ENCODE measurements at regions not wholly inside any gene's neighbourhood (a gene's known extent, or its start where the extent isn't known, plus 50 kb on each side); places are given as distances from the start of the nearest gene placed in this dataset.

- DNase-seq (ENCODE audit: low read depth), result no peak
- no peak overlapping the region for H3K4me3 ChIP-seq (ENCODE audit: control insufficient read depth, low read depth, low read length)
- no peak for TF ChIP-seq CTCF (IDR thresholded peaks at IDR 0.05; ENCODE audit: control insufficient read depth, insufficient read depth, low read depth, low read length, missing control alignments)
These were observed 98.0 kb downstream of the TEX36 start for GRCh38 chr10:125584954-125585353.

- TF ChIP-seq CTCF (IDR thresholded peaks at IDR 0.05; ENCODE audit: control insufficient read depth, insufficient read depth, low read depth, low read length, missing control alignments), result no peak
- no peak for DNase-seq (ENCODE audit: low read depth)
- H3K4me3 ChIP-seq (ENCODE audit: control insufficient read depth, low read depth, low read length), result no peak overlapping the region
These were observed 104.2 kb downstream of the TEX36 start for GRCh38 chr10:125578658-125579315.

GRCh38 chr10:125575843-125576242 is 107.1 kb downstream of the TEX36 start:
- TF ChIP-seq CTCF (IDR thresholded peaks at IDR 0.05; ENCODE audit: control insufficient read depth, insufficient read depth, low read depth, low read length, missing control alignments), result no peak
- no peak for DNase-seq (ENCODE audit: low read depth)
- H3K4me3 ChIP-seq (ENCODE audit: control insufficient read depth, low read depth, low read length), result no peak overlapping the region

GRCh38 chr10:125568156-125568555 is 114.8 kb downstream of the TEX36 start:
- DNase-seq (ENCODE audit: low read depth), result no peak
- no peak for TF ChIP-seq CTCF (IDR thresholded peaks at IDR 0.05; ENCODE audit: control insufficient read depth, insufficient read depth, low read depth, low read length, missing control alignments)
- no peak overlapping the region for H3K4me3 ChIP-seq (ENCODE audit: control insufficient read depth, low read depth, low read length)

- TF ChIP-seq CTCF (IDR thresholded peaks at IDR 0.05; ENCODE audit: control insufficient read depth, insufficient read depth, low read depth, low read length, missing control alignments), result no peak
- H3K4me3 ChIP-seq (ENCODE audit: control insufficient read depth, low read depth, low read length), result no peak overlapping the region
- no peak for DNase-seq (ENCODE audit: low read depth)
These were observed 115.4 kb downstream of the TEX36 start for GRCh38 chr10:125567529-125567928.

GRCh38 chr10:125565046-125565445 is 117.9 kb downstream of the TEX36 start:
- peak; percentile 4 for DNase-seq (ENCODE audit: low read depth)
- no peak overlapping the region for H3K4me3 ChIP-seq (ENCODE audit: control insufficient read depth, low read depth, low read length)
- no peak for TF ChIP-seq CTCF (IDR thresholded peaks at IDR 0.05; ENCODE audit: control insufficient read depth, insufficient read depth, low read depth, low read length, missing control alignments)

All from AG09309 (cell line).